ENCODE measurements at regions not wholly inside any gene's neighbourhood (a gene's known extent, or its start where the extent isn't known, plus 50 kb on each side); places are given as distances from the start of the nearest gene placed in this dataset.

- TF ChIP-seq RAD21 (IDR thresholded peaks at IDR 0.05) = no peak
- TF ChIP-seq CTCF (IDR thresholded peaks at IDR 0.05; ENCODE audit: low read depth, low read length, missing input control) = no peak
- TF ChIP-seq REST (IDR thresholded peaks at IDR 0.05) = no peak
- TF ChIP-seq JUND (IDR thresholded peaks at IDR 0.05) = no peak
- TF ChIP-seq RXRA (IDR thresholded peaks at IDR 0.05) = no peak
- TF ChIP-seq YY1 (IDR thresholded peaks at IDR 0.05) = no peak
- no peak for TF ChIP-seq SP1 (IDR thresholded peaks at IDR 0.05)
- no peak for TF ChIP-seq ATF3 (IDR thresholded peaks at IDR 0.05)
- no peak for TF ChIP-seq TAF1 (conservative IDR thresholded peaks at IDR 0.05)
Measured at GRCh38 chr6:113089056-113089455, 741.9 kb downstream of the RFPL4B start.
